ENCODE measurements at regions not wholly inside any gene's neighbourhood (a gene's known extent, or its start where the extent isn't known, plus 50 kb on each side); places are given as distances from the start of the nearest gene placed in this dataset.

DNA sequence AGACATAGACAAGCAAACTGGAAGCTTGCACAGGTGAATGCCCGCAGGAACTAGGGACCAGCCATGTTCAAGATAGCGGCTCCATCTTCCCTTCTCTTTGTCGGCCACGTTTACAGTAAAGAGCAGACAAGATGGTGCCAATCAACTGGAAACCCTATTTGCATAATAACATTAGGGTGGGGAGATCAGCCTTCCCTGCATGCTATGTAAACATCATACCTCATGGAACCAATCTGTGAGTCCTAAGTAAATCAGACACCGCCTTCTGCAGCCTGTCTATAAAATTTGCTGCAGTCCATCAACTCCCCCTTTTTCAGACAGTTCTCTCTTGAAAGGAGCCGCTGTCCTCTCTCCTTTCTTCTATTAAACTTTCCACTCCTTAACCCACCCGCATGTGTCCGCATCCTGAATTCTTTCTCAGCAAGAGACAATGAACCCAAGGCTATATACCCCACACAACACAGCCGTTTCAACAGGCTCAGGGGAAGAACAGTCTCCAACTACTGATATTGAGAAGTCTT, 384.4 kb downstream of the EIPR1 start:
- Histone ChIP-seq H3K4me1 (no peaks in the 10 kb centered on the region), H3K4me3 (no peak overlapping the region), H3K9me3 (no peaks in the 10 kb centered on the region), H3K27ac (no peak overlapping the region), H3K36me3 (no peaks in the 10 kb centered on the region), H3K27me3 (no peaks in the 10 kb centered on the region)
- no peak for DNase-seq
- ATAC-seq: no peak
- TF ChIP-seq POLR2A (IDR thresholded peaks at IDR 0.05) (no peak), CTCF (IDR thresholded peaks at IDR 0.05 in 4 of 5, conservative IDR thresholded peaks at IDR 0.05 in 1 of 5) (no peak)
- in situ Hi-C loops (cut with MboI; ENCODE audit: low sequenced_read_pairs in 4 of 4): no loop called here
- intact Hi-C loops (cut with DNase I; ENCODE audit: low total_unique reads): no loop called here

DNA sequence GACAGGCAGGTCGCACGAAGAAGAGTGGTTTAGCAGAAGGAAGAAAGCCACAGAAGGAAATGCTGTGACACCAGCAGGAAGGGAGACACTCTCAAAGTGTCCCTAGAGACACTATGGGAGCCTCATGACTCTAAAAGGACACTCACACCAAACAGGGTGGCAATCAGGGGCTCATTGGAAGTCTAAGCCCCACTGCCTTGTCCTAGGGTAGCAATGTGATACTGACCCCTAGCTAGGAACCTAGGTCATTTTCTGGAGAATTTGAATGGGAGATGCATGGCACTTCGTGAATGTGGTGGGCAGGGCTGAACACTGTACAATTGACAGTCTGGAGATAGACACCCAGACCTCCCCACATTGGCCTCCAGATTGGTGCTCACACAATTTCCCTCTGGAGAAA, 385.0 kb downstream of the EIPR1 start:
- intact Hi-C loops (cut with DNase I; ENCODE audit: low total_unique reads): no loop called here
- no peak overlapping the region for H3K4me3 ChIP-seq
- H3K27ac ChIP-seq: no peak overlapping the region
- H3K36me3 ChIP-seq: no peaks in the 10 kb centered on the region
- no peak for ATAC-seq
- DNase-seq: no peak
- TF ChIP-seq POLR2A (IDR thresholded peaks at IDR 0.05) (no peak), CTCF (IDR thresholded peaks at IDR 0.05 in 4 of 5, conservative IDR thresholded peaks at IDR 0.05 in 1 of 5) (no peak)
- H3K27me3 ChIP-seq: no peaks in the 10 kb centered on the region
- no peaks in the 10 kb centered on the region for H3K9me3 ChIP-seq
- in situ Hi-C loops (cut with MboI; ENCODE audit: low sequenced_read_pairs in 4 of 4): no loop called here
- H3K4me1 ChIP-seq: no peaks in the 10 kb centered on the region

- Histone ChIP-seq H3K4me1 (no peaks in the 10 kb centered on the region), H3K9me3 (no peaks in the 10 kb centered on the region), H3K36me3 (no peaks in the 10 kb centered on the region), H3K27me3 (no peaks in the 10 kb centered on the region), H3K27ac (no peak overlapping the region), H3K4me3 (no peak overlapping the region)
- intact Hi-C loops (cut with DNase I; ENCODE audit: low total_unique reads) (no loop called here), in situ Hi-C loops (cut with MboI; ENCODE audit: low sequenced_read_pairs in 4 of 4) (no loop called here)
- DNase-seq (no peak), ATAC-seq (no peak)
- TF ChIP-seq POLR2A (IDR thresholded peaks at IDR 0.05) (no peak), CTCF (IDR thresholded peaks at IDR 0.05 in 4 of 5, conservative IDR thresholded peaks at IDR 0.05 in 1 of 5) (no peak)
Measured at GRCh38 chr2:2985020-2985419, 392.6 kb downstream of the EIPR1 start.

DNA sequence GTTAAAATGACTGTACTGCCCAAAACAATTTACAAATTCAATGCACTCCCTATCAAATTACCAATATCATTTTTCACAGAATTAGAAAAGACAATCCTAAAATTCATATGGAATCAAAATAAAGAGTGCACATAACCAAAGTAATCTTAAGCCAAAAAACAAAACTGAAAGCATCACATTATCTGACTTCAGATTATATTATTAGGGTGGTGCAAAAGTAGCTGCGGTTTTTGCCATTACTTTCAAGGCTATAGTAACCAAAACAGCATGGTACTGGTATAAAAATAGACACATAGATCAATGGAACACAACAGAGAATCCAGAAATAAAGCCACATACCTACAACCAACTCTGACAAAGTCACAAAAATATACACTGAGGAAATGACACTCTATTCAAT, 396.6 kb downstream of the EIPR1 start:
- no peak overlapping the region for H3K27ac ChIP-seq
- no peaks in the 10 kb centered on the region for H3K9me3 ChIP-seq
- H3K4me1 ChIP-seq: no peaks in the 10 kb centered on the region
- no peaks in the 10 kb centered on the region for H3K36me3 ChIP-seq
- H3K4me3 ChIP-seq: no peak overlapping the region
- TF ChIP-seq CTCF (IDR thresholded peaks at IDR 0.05 in 4 of 5, conservative IDR thresholded peaks at IDR 0.05 in 1 of 5) (no peak), POLR2A (IDR thresholded peaks at IDR 0.05) (no peak)
- in situ Hi-C loops (cut with MboI; ENCODE audit: low sequenced_read_pairs in 4 of 4): no loop called here
- DNase-seq (no peak), ATAC-seq (no peak)
- intact Hi-C loops (cut with DNase I; ENCODE audit: low total_unique reads): no loop called here
- H3K27me3 ChIP-seq: no peaks in the 10 kb centered on the region

DNA sequence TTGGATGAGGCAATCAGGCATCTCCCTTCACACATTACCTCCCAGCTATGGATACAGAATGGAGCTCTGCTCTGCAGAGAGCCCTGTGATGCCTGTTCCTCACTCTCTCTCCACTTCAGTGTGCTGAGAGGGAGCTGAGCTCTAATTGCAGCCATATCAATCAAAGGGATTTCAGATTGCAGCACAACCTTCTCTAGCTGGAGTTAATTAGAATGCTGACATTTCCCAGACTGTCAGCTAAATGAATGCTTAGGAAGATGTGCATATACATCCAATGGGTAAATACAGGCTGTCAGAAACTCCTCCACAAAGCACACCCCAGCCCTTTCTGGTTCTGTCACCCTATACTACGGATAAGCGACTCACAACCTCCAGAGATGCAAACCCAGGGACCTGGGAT, 402.6 kb downstream of the EIPR1 start:
- intact Hi-C loops (cut with DNase I; ENCODE audit: low total_unique reads) (no loop called here), in situ Hi-C loops (cut with MboI; ENCODE audit: low sequenced_read_pairs in 4 of 4) (no loop called here)
- no peak overlapping the region for H3K4me3 ChIP-seq
- no peaks in the 10 kb centered on the region for H3K36me3 ChIP-seq
- H3K4me1 ChIP-seq: no peaks in the 10 kb centered on the region
- no peak for DNase-seq
- no peaks in the 10 kb centered on the region for H3K9me3 ChIP-seq
- TF ChIP-seq POLR2A (IDR thresholded peaks at IDR 0.05) (no peak), CTCF (IDR thresholded peaks at IDR 0.05 in 4 of 5, conservative IDR thresholded peaks at IDR 0.05 in 1 of 5) (no peak)
- no peak overlapping the region for H3K27ac ChIP-seq
- H3K27me3 ChIP-seq: no peaks in the 10 kb centered on the region
- no peak for ATAC-seq

Data from gastrocnemius medialis (tissue), 4 donors.